A549 (cell line): ENCODE measurements at regions not wholly inside any gene's neighbourhood (a gene's known extent, or its start where the extent isn't known, plus 50 kb on each side); places are given as distances from the start of the nearest gene placed in this dataset.

Experiments
- ATAC-seq, 2 experiments: fragments of 200-7000 bp in 1 of 2; fragments of >200 bp in 1 of 2; cut with Nextera tagmentation in 1 of 2; cut with Tn5 transposase in 1 of 2; 3 replicates each; pipeline versions ENCODE4 v1.8.0 to v1.9.1; 2018 to 2020; ENCODE audit warnings: mild to moderate bottlenecking in 1 of 2, moderate library complexity in 1 of 2
- CTCF ChIA-PET: fragments of 300-600 bp; sonication (Branson Sonifier 250); formaldehyde crosslinking; extraction: SDS; loops from one replicate; lab custom pipeline; 2021; ENCODE audit warnings: antibody characterized with exemption, inconsistent platforms; lab: Yijun Ruan, JAX
- POLR2A ChIA-PET: fragments of 350-600 bp; formaldehyde crosslinking; extraction: SDS; loops from one replicate; lab custom pipeline; 2021; ENCODE audit warnings: antibody characterized with exemption, inconsistent platforms; lab: Yijun Ruan, JAX
- DNase-seq, 2 experiments: peaks; one replicate each; pipeline versions ENCODE4 v3.0.0 to v3.0.0-alpha.2; 2011 to 2016; ENCODE audit warnings: low read depth in 1 of 2, low spot score in 1 of 2
- FAIRE-seq: peaks from 2 replicates; lab custom pipeline; 2011; peaks lifted over from hg19 to GRCh38; lab: Jason Lieb, UNC
- H3K27ac ChIP-seq, 2 experiments: fragments of >200 bp; sonication (Bioruptor Twin); formaldehyde crosslinking; 3 replicates each; pipeline ENCODE4 v1.5.1; 2016 to 2017
- H3K4me1 ChIP-seq: fragments of >200 bp; sonication (Bioruptor Twin); formaldehyde crosslinking; 3 replicates; pipeline ENCODE4 v1.6.1; 2016
- H3K4me2 ChIP-seq: fragments of >200 bp; sonication (Bioruptor Twin); formaldehyde crosslinking; 3 replicates; pipeline ENCODE4 v1.6.1; 2016
- H3K4me3 ChIP-seq: fragments of >200 bp; sonication (Bioruptor Twin); formaldehyde crosslinking; 3 replicates; pipeline ENCODE4 v1.5.1; 2016
- H3K9me3 ChIP-seq: fragments of >200 bp; sonication (Bioruptor Twin); formaldehyde crosslinking; 3 replicates; pipeline ENCODE4 v1.6.1; 2016
- BHLHE40 ChIP-seq: IDR thresholded peaks from 2 replicates; pipeline ENCODE4 v1.6.1; 2012; ENCODE audit warnings: low read depth, low read length, inconsistent platforms
- CBX8 ChIP-seq: fragments of 200-600 bp; sonication (generic); IDR thresholded peaks from 2 replicates; pipeline ENCODE4 v1.6.1; 2016
- CEBPB ChIP-seq, 2 experiments: fragments of >200 bp in 1 of 2; sonication (Bioruptor Twin) in 1 of 2; formaldehyde crosslinking in 1 of 2; IDR thresholded peaks; 2 replicates each; pipeline ENCODE4 v1.6.1; 2012 to 2016
- EHMT2 ChIP-seq: fragments of 200-600 bp; sonication (generic); IDR thresholded peaks from 2 replicates; pipeline ENCODE4 v1.6.1; 2016; ENCODE audit warnings: antibody characterized with exemption, low read depth, mild to moderate bottlenecking, moderate library complexity
- ESRRA ChIP-seq: fragments of 150-350 bp; IDR thresholded peaks from 2 replicates; pipeline ENCODE4 v1.6.1; 2014; ENCODE audit warnings: mild to moderate bottlenecking, low read length, borderline replicate concordance
- FOXS1 ChIP-seq: fragments of 250-450 bp; sonication (Bioruptor Pico); IDR thresholded peaks from 2 replicates; pipeline ENCODE4 v1.5.0; 2020; ENCODE audit warnings: mild to moderate bottlenecking, moderate library complexity
- HDAC2 ChIP-seq: fragments of 200-600 bp; sonication (generic); IDR thresholded peaks from 2 replicates; pipeline ENCODE4 v1.6.1; 2016
- HES2 ChIP-seq: fragments of >200 bp; sonication (Bioruptor Twin); formaldehyde crosslinking; IDR thresholded peaks from 2 replicates; pipeline ENCODE4 v1.6.1; 2016
- HEYL ChIP-seq: fragments of 250-450 bp; sonication (Bioruptor Pico); IDR thresholded peaks from 2 replicates; pipeline ENCODE4 v1.8.0; 2021; ENCODE audit warnings: mild to moderate bottlenecking, moderate library complexity
- HOXA7 ChIP-seq: fragments of 250-450 bp; sonication (Bioruptor Pico); IDR thresholded peaks from 2 replicates; pipeline ENCODE4 v1.5.0; 2020; ENCODE audit warnings: mild to moderate bottlenecking, moderate library complexity
- JUN ChIP-seq, 2 experiments: fragments of >200 bp; sonication (Bioruptor Twin); formaldehyde crosslinking; IDR thresholded peaks; 2 replicates in 1 of 2; 3 replicates in 1 of 2; pipeline ENCODE4 v1.6.1; 2016 to 2017
- JUNB ChIP-seq: fragments of >200 bp; sonication (Bioruptor Twin); formaldehyde crosslinking; IDR thresholded peaks from 2 replicates; pipeline ENCODE4 v1.6.1; 2016
- KDM5A ChIP-seq: fragments of 200-600 bp; sonication (generic); IDR thresholded peaks from 2 replicates; pipeline ENCODE4 v1.6.1; 2016; ENCODE audit warnings: antibody characterized with exemption, mild to moderate bottlenecking
- MAFK ChIP-seq: fragments of 450-650 bp; IDR thresholded peaks from 2 replicates; pipeline ENCODE4 v1.6.1; 2014; ENCODE audit not compliant: partially characterized antibody
- MAZ ChIP-seq: fragments of 150-350 bp; IDR thresholded peaks from 2 replicates; pipeline ENCODE4 v1.6.1; 2014; ENCODE audit warnings: antibody characterized with exemption, low read depth, low read length, borderline replicate concordance
- POLR2AphosphoS2 ChIP-seq: conservative IDR thresholded peaks from 2 replicates; pipeline ENCODE4 v1.6.1; 2012; ENCODE audit warnings: low read length, improper control_type of control experiment, inconsistent platforms
- RARB ChIP-seq: fragments of 250-450 bp; sonication (Bioruptor Pico); IDR thresholded peaks from 2 replicates; pipeline ENCODE4 v1.8.0; 2021; ENCODE audit warnings: mild to moderate bottlenecking, moderate library complexity
- RCOR1 ChIP-seq: fragments of 150-350 bp; IDR thresholded peaks from 2 replicates; pipeline ENCODE4 v1.6.1; 2014; ENCODE audit warnings: antibody characterized with exemption, low read length, low read depth
- REST ChIP-seq: fragments of 200-600 bp; sonication (generic); IDR thresholded peaks from 2 replicates; pipeline ENCODE4 v1.6.1; 2016; ENCODE audit warnings: antibody characterized with exemption, mild to moderate bottlenecking, moderate library complexity
- RFX5 ChIP-seq: fragments of 450-650 bp; IDR thresholded peaks from 2 replicates; pipeline ENCODE4 v1.7.1; 2014; ENCODE audit warnings: antibody characterized with exemption, mild to moderate bottlenecking, moderate library complexity
- SREBF2 ChIP-seq: fragments of 450-650 bp; IDR thresholded peaks from 2 replicates; pipeline ENCODE4 v1.6.1; 2014; ENCODE audit warnings: mild to moderate bottlenecking, moderate library complexity
- ZC3H11A ChIP-seq: fragments of 450-650 bp; IDR thresholded peaks from 2 replicates; pipeline ENCODE4 v1.6.1; 2014; ENCODE audit warnings: antibody characterized with exemption, mild to moderate bottlenecking
- ZFP36 ChIP-seq: fragments of 450-650 bp; IDR thresholded peaks from 2 replicates; pipeline ENCODE4 v1.6.1; 2014; ENCODE audit warnings: borderline replicate concordance; ENCODE audit not compliant: partially characterized antibody
- ZNF302 ChIP-seq: fragments of 250-450 bp; sonication (Bioruptor Pico); IDR thresholded peaks from 2 replicates; pipeline ENCODE4 v1.9.0; 2021; ENCODE audit warnings: inconsistent platforms, mild to moderate bottlenecking, moderate library complexity
- WGBS: methylation state at CpG from one replicate; pipeline ENCODE4 v1.1.6; 2017; ENCODE audit errors: missing lambda C conversion rate; 5-methylcytosine and 5-hydroxymethylcytosine counted together
- TF ChIP-seq, protein P1 (sequence below): fragments of 250-450 bp; sonication (Bioruptor Pico); IDR thresholded peaks from 2 replicates; pipeline ENCODE4 v1.5.0; 2021; ENCODE audit warnings: mild to moderate bottlenecking, moderate library complexity, borderline replicate concordance
- TF ChIP-seq, protein P2 (sequence below): fragments of 250-450 bp; sonication (Bioruptor Pico); IDR thresholded peaks from 2 replicates; pipeline ENCODE4 v1.5.0; 2020; ENCODE audit warnings: low read depth, mild to moderate bottlenecking, moderate library complexity

DNA sequence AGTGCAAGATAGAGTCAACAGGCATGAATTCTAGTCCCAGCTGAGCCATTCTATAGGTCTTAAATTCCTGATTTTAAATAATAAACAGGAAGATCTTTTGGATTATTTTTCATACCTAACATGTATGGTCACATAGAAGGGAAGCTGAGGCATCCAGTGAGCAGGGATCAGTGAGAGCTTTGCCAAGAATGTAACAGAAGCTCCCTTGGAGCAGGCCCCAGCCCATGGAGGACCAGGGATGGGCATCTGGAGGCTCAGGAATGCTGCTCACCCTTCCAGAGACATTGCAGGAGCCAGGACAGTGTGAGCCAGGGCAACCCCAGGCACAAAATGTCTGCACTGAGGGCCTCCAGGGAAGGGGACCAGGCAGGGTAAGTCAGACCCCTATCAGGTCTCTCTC, 54.4 kb upstream of the KCND3 start (continued):
- no peak for TF ChIP-seq BHLHE40

DNA sequence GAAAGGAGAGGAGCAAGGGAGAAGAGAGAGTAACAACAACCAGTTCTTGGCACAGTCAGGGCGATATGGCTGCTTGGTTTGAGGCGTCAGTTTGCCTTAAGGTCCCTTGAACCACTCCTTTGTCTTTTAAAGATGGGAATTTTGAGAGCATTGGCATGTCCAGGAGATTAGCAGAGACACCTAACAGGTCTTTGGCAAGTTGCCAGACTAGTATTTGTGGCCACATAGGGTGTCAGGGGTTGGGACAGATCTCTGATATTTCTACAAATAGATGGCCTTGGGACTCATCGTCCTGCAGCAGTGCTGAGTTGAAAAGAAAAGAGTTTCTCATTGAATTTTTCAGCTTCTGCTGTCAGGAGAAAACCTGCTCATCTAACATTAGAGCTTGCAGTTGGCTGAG, 55.3 kb upstream of the KCND3 start:
- POLR2A ChIA-PET, result no interaction called here
- H3K27ac ChIP-seq, result no peak overlapping the region
- no peak overlapping the region for H3K4me3 ChIP-seq

DNA sequence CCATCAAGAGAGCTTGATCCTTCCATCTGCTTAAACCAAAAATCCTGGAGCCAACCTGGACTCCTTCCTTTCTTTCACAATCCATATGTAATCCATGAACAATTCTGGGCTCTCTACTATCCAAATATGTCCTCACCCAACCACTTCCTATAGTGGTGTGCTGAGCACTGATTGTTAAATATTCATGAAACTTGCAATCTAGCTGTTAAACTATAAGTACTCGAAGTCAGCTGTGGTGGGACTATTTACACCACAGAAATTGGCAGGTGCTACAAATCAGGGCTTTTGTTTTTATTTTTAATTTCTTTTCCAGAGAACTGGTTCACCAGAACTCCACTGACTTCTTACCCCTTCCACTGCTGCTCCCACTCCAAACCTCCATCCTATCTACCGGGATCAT, 57.2 kb upstream of the KCND3 start:
- ChIA-PET POLR2A (no interaction called here), CTCF (no interaction called here)
- H3K27ac ChIP-seq, result no peak overlapping the region
- no peaks in the 10 kb centered on the region for H3K4me1 ChIP-seq
- FAIRE-seq (no peak), ATAC-seq (no peak), DNase-seq (no peak)
- H3K9me3 ChIP-seq, result no peaks in the 10 kb centered on the region
- 27% methylated on average over 2 of the region's 2 CpGs for WGBS
- H3K4me2 ChIP-seq, result no peak overlapping the region
- no peak for TF ChIP-seq JUN (IDR thresholded peaks at IDR 0.05)
- TF ChIP-seq HOXA7, result no peak
- no peak for TF ChIP-seq CBX8
- TF ChIP-seq RARB (CRISPR knock-in tag), result no peak
- TF ChIP-seq EHMT2, result no peak
- no peak for TF ChIP-seq ZC3H11A
- no peak for TF ChIP-seq ZFP36
- TF ChIP-seq, protein P1, sequence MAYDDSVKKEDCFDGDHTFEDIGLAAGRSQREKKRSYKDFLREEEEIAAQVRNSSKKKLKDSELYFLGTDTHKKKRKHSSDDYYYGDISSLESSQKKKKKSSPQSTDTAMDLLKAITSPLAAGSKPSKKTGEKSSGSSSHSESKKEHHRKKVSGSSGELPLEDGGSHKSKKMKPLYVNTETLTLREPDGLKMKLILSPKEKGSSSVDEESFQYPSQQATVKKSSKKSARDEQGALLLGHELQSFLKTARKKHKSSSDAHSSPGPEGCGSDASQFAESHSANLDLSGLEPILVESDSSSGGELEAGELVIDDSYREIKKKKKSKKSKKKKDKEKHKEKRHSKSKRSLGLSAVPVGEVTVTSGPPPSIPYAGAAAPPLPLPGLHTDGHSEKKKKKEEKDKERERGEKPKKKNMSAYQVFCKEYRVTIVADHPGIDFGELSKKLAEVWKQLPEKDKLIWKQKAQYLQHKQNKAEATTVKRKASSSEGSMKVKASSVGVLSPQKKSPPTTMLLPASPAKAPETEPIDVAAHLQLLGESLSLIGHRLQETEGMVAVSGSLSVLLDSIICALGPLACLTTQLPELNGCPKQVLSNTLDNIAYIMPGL (CRISPR knock-in tag), result no peak
- no peak for TF ChIP-seq BHLHE40
- no peak for TF ChIP-seq RFX5
- no peak for TF ChIP-seq POLR2AphosphoS2
- no peak for TF ChIP-seq MAZ
- no peak for TF ChIP-seq MAFK
- TF ChIP-seq JUNB, result no peak
- no peak for TF ChIP-seq SREBF2
- TF ChIP-seq HDAC2, result no peak
- TF ChIP-seq CEBPB (IDR thresholded peaks at IDR 0.05), result no peak
- no peak for TF ChIP-seq FOXS1 (CRISPR knock-in tag)
- TF ChIP-seq RCOR1, result no peak
- no peak overlapping the region for H3K4me3 ChIP-seq

More for the DNA sequence above, 55.3 kb upstream of the KCND3 start:
- FAIRE-seq (no peak), DNase-seq (no peak), ATAC-seq (no peak)
- Histone ChIP-seq H3K4me1 (no peaks in the 10 kb centered on the region), H3K9me3 (no peaks in the 10 kb centered on the region), H3K4me2 (no peak overlapping the region)
- TF ChIP-seq CBX8 (no peak), REST (no peak), ZNF302 (CRISPR knock-in tag) (no peak), HES2 (no peak), ESRRA (no peak), KDM5A (no peak), SREBF2 (no peak), HEYL (CRISPR knock-in tag) (no peak)
- TF ChIP-seq, protein P2, sequence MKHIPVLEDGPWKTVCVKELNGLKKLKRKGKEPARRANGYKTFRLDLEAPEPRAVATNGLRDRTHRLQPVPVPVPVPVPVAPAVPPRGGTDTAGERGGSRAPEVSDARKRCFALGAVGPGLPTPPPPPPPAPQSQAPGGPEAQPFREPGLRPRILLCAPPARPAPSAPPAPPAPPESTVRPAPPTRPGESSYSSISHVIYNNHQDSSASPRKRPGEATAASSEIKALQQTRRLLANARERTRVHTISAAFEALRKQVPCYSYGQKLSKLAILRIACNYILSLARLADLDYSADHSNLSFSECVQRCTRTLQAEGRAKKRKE (CRISPR knock-in tag), result no peak
- 2% methylated on average over 3 of the region's 3 CpGs for WGBS
- CTCF ChIA-PET, result no interaction called here
